ENCODE measurements at regions not wholly inside any gene's neighbourhood (a gene's known extent, or its start where the extent isn't known, plus 50 kb on each side); places are given as distances from the start of the nearest gene placed in this dataset.

DNA sequence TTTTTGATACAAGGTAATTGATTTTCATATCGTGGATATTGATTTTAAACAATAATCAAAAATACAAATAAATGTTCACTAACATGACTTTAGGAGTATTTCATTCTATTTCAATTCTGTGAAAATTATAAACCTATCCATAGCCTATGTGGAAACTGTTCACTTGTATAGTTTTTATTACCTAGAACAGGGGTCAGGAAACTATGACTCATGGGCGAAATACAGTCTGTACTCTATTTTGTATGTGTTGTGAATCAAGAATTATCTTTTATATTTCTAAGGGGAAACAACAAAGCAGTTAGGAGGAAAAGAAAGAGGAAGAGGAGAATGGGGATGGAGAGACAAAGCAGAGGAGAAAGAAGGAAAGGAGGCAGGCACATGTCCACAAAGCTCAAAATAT, 181.7 kb upstream of the VRK2 start:
- H3K36me3 ChIP-seq (ENCODE audit: control insufficient read depth, insufficient read depth, low read length), result no peaks in the 10 kb centered on the region
- BruUV-seq (replicated peaks), result no TSS peak
- H3K9me3 ChIP-seq, result no peaks in the 10 kb centered on the region
- Mint-ChIP-seq H3K36me3 (ENCODE audit: insufficient read depth, unreplicated experiment) (no peaks in the 10 kb centered on the region), H3K9me3 (ENCODE audit: unreplicated experiment) (no peaks in the 10 kb centered on the region), H3K27me3 (ENCODE audit: insufficient read depth, unreplicated experiment) (no peaks in the 10 kb centered on the region), H3K4me3 (ENCODE audit: unreplicated experiment) (no peak overlapping the region), H3K4me1 (ENCODE audit: low read depth, unreplicated experiment) (peaks cover 13% of the 10 kb centered on the region), H3K27ac (ENCODE audit: unreplicated experiment) (no peak overlapping the region)
- H3K4me3 ChIP-seq (ENCODE audit: low read depth, low read length), result no peak overlapping the region
- intact Hi-C loops (cut with micrococcal nuclease; ENCODE audit: unreplicated experiment), result no loop called here
- H3K4me1 ChIP-seq, result peaks cover 10% of the 10 kb centered on the region; the same call in 1 of the 2 replicates
- DNase-seq, result no peak
- TF ChIP-seq, protein P1, sequence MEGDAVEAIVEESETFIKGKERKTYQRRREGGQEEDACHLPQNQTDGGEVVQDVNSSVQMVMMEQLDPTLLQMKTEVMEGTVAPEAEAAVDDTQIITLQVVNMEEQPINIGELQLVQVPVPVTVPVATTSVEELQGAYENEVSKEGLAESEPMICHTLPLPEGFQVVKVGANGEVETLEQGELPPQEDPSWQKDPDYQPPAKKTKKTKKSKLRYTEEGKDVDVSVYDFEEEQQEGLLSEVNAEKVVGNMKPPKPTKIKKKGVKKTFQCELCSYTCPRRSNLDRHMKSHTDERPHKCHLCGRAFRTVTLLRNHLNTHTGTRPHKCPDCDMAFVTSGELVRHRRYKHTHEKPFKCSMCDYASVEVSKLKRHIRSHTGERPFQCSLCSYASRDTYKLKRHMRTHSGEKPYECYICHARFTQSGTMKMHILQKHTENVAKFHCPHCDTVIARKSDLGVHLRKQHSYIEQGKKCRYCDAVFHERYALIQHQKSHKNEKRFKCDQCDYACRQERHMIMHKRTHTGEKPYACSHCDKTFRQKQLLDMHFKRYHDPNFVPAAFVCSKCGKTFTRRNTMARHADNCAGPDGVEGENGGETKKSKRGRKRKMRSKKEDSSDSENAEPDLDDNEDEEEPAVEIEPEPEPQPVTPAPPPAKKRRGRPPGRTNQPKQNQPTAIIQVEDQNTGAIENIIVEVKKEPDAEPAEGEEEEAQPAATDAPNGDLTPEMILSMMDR (IDR thresholded peaks at IDR 0.05; ENCODE audit: insufficient read depth in 1 of 2, low read depth in 1 of 2, low read length in 1 of 2, severe bottlenecking in 1 of 2, unreplicated experiment in 1 of 2), result no peak
- POLR2A ChIA-PET, result no interaction called here
- CTCF ChIA-PET, result no interaction called here
- H3K27me3 ChIP-seq (replicated peaks; ENCODE audit: control insufficient read depth, insufficient read depth, low read length), result no peaks in the 10 kb centered on the region

DNA sequence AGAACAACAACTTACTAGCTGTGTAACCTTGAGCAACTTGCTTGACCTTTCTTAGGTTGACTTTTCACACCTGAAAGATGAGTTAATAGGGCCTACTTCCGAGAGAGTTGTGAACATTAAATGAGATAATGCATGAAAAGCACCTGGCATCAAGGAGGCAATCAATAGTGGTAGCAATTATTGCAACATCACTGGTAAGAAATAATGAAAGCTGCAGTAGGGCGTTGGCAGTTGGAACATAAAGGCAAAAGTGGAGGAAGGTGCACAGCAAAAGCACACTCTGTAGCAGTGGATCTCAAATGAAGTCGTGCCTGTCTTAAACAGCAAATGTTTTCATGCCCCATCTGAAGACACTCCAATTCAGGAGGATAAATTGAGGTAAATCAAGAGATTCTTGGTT, 178.9 kb upstream of the VRK2 start:
- intact Hi-C loops (cut with micrococcal nuclease; ENCODE audit: unreplicated experiment), result no loop called here

DNA sequence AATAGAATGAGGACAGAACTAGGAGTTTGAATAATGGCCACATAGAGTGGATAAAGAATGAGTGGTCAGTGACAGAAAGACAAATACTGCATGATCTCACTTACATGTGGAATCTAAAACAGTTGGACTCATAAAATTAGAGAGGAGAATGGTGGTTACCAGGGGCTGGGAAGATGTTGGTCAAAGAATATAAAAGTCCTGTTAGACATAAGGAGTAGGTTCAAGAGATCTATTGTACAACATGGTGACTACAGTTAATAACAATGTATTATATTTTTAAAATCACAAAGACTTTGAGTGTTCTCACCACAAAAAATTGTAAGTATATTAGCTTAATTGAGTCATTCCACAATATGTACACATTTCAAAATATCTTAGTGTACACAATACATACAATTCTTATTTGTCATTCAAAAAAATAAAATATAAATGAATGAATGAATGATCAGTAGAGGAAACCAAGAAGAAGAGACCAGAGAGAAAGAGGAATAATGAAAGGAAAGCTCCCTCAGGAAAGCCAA, 177.9 kb upstream of the VRK2 start:
- H3K9me3 ChIP-seq, result no peaks in the 10 kb centered on the region
- POLR2A ChIA-PET, result no interaction called here
- H3K4me3 ChIP-seq (ENCODE audit: low read depth, low read length), result no peak overlapping the region
- TF ChIP-seq, protein P1 (IDR thresholded peaks at IDR 0.05; ENCODE audit: insufficient read depth in 1 of 2, low read depth in 1 of 2, low read length in 1 of 2, severe bottlenecking in 1 of 2, unreplicated experiment in 1 of 2), result no peak
- Mint-ChIP-seq H3K27me3 (ENCODE audit: insufficient read depth, unreplicated experiment) (no peaks in the 10 kb centered on the region), H3K27ac (ENCODE audit: unreplicated experiment) (no peak overlapping the region), H3K4me3 (ENCODE audit: unreplicated experiment) (no peak overlapping the region), H3K9me3 (ENCODE audit: unreplicated experiment) (no peaks in the 10 kb centered on the region), H3K4me1 (ENCODE audit: low read depth, unreplicated experiment) (no peaks in the 10 kb centered on the region), H3K36me3 (ENCODE audit: insufficient read depth, unreplicated experiment) (no peaks in the 10 kb centered on the region)
- H3K36me3 ChIP-seq (ENCODE audit: control insufficient read depth, insufficient read depth, low read length), result no peaks in the 10 kb centered on the region
- intact Hi-C loops (cut with micrococcal nuclease; ENCODE audit: unreplicated experiment), result no loop called here
- CTCF ChIA-PET, result no interaction called here
- H3K4me1 ChIP-seq, result no peaks in the 10 kb centered on the region
- H3K27me3 ChIP-seq (replicated peaks; ENCODE audit: control insufficient read depth, insufficient read depth, low read length), result no peaks in the 10 kb centered on the region
- no peak for DNase-seq
- BruUV-seq (replicated peaks), result no TSS peak

More for the DNA sequence above, 178.9 kb upstream of the VRK2 start:
- TF ChIP-seq, protein P1 (IDR thresholded peaks at IDR 0.05; ENCODE audit: insufficient read depth in 1 of 2, low read depth in 1 of 2, low read length in 1 of 2, severe bottlenecking in 1 of 2, unreplicated experiment in 1 of 2), result no peak
- no peaks in the 10 kb centered on the region for H3K9me3 ChIP-seq
- Mint-ChIP-seq H3K36me3 (ENCODE audit: insufficient read depth, unreplicated experiment) (no peaks in the 10 kb centered on the region), H3K27ac (ENCODE audit: unreplicated experiment) (no peak overlapping the region), H3K4me3 (ENCODE audit: unreplicated experiment) (no peak overlapping the region), H3K4me1 (ENCODE audit: low read depth, unreplicated experiment) (peaks cover 4% of the 10 kb centered on the region), H3K27me3 (ENCODE audit: insufficient read depth, unreplicated experiment) (no peaks in the 10 kb centered on the region), H3K9me3 (ENCODE audit: unreplicated experiment) (no peaks in the 10 kb centered on the region)
- CTCF ChIA-PET, result no interaction called here
- H3K4me3 ChIP-seq (ENCODE audit: low read depth, low read length), result no peak overlapping the region
- no peaks in the 10 kb centered on the region for H3K36me3 ChIP-seq (ENCODE audit: control insufficient read depth, insufficient read depth, low read length)
- no TSS peak for BruUV-seq (replicated peaks)
- no peak for DNase-seq
- no peaks in the 10 kb centered on the region for H3K27me3 ChIP-seq (replicated peaks; ENCODE audit: control insufficient read depth, insufficient read depth, low read length)
- POLR2A ChIA-PET, result no interaction called here
- H3K4me1 ChIP-seq, result peaks cover 3% of the 10 kb centered on the region; the same call in 1 of the 2 replicates

Data from Caco-2 (cell line).